GM12875 (cell line): ENCODE measurements at regions not wholly inside any gene's neighbourhood (a gene's known extent, or its start where the extent isn't known, plus 50 kb on each side); places are given as distances from the start of the nearest gene placed in this dataset.
A peak's percentile ranks its signal among the peaks of the same experiment; 100 is the strongest.

ENCODE experiments used
- H3K4me3 ChIP-seq: one replicate; pipeline ENCODE4 v1.5.1; 2011; ENCODE audit warnings: low read depth, low read length, control low read depth
- TF ChIP-seq, protein P1 (sequence below): IDR thresholded peaks from 2 replicates; pipeline ENCODE4 v1.5.1; 2011; ENCODE audit warnings: low read depth, mild to moderate bottlenecking, control low read depth, inconsistent platforms, low read length, moderate library complexity, borderline replicate concordance; ENCODE audit not compliant: insufficient read depth

DNA sequence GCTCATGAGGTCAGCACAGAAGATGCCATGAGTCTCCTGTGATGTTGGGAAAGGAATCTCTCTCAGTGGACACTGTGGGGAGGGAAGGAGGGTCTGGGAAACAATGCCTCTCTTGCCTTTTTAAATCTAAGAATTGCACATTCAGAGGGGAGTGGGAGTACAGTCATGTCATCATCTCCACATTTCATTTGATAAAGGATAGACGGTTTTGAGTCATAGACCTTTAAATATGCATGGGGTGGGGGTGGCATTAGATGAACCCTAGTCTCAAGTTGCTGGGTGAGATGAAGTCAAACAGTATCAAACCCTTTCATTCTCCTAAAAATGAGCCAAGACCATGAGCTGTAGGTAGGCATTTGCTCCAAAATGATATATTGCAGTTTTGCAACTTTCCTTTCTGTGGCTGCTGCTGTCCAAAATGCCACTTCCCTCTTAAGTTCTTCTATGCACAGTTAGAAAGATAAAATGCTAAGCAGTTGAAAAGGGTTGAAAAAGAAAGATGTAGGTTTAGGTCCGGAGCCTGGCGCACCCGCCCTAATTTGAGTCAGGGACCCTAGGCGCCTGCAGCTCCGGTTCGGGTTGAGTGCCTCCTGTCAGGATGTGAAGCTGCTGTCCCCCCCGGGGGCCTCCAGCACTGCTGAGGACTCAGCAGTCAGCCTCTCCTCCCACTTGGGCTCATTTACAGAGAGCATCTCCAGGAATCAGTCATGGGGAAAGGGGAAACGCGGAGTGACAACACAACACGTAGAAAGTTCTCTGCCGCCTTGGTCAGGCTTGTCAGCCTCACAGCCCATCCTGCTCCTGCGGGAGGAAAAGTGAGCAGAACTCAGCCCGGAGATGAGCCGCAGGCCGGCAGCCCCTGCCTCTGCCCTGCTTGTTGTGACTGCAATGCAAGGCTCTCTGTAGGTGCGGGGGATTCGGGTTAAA is 479.3 kb upstream of the RUNX1 start:
- H3K4me3 ChIP-seq: peak overlapping the region; percentile 52
- TF ChIP-seq, protein P1, sequence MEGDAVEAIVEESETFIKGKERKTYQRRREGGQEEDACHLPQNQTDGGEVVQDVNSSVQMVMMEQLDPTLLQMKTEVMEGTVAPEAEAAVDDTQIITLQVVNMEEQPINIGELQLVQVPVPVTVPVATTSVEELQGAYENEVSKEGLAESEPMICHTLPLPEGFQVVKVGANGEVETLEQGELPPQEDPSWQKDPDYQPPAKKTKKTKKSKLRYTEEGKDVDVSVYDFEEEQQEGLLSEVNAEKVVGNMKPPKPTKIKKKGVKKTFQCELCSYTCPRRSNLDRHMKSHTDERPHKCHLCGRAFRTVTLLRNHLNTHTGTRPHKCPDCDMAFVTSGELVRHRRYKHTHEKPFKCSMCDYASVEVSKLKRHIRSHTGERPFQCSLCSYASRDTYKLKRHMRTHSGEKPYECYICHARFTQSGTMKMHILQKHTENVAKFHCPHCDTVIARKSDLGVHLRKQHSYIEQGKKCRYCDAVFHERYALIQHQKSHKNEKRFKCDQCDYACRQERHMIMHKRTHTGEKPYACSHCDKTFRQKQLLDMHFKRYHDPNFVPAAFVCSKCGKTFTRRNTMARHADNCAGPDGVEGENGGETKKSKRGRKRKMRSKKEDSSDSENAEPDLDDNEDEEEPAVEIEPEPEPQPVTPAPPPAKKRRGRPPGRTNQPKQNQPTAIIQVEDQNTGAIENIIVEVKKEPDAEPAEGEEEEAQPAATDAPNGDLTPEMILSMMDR: no peak

DNA sequence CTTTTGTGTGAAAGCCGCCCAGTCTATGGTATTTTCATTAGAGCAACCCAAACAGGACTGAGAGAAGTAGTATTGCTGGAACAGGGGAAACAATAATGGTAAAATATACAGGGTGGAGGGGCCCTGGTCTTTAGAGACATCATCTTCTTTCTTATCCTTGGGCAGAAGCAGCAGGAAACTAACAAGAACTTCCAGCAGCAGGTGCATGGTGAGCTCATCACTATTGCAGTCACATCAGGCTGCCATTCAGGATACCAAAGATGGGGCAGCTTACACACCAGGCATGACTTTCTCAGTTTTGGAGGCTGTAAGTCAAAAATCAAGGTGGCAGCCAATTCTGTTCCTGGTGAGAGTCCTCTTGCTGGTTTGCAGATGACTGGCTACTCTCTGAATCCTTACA is 478.3 kb upstream of the RUNX1 start:
- H3K4me3 ChIP-seq: no peak overlapping the region
- TF ChIP-seq, protein P1: no peak

GRCh38 chr21:35525443-35525842 is 476.3 kb upstream of the RUNX1 start:
- no peak overlapping the region for H3K4me3 ChIP-seq
- TF ChIP-seq, protein P1: no peak

- no peak overlapping the region for H3K4me3 ChIP-seq
- TF ChIP-seq, protein P1: no peak
Observed at GRCh38 chr21:35521852-35522505, 472.9 kb upstream of the RUNX1 start.

- TF ChIP-seq, protein P1: no peak
- no peak overlapping the region for H3K4me3 ChIP-seq
Observed at GRCh38 chr21:35521293-35521692, 472.2 kb upstream of the RUNX1 start.

DNA sequence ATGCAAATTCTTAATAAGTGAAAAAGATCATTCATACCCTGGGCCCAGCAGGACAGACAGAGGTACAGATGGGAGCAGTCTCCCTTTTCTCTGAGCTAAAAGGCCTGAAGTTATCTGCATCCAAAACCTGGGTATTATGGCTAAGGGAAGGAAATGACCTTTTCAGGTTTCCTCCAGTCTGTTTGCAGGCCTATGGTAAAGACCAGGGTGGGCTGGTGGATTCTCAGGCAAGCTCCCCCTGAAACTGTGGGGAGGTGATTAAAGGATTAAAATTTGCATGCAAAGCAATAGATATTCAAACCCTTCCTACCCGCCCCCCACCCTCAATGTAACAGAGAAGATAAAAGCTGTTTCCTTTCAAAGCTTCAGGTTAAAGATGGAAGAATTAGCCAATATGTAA is 471.8 kb upstream of the RUNX1 start:
- TF ChIP-seq, protein P1: no peak
- H3K4me3 ChIP-seq: no peak overlapping the region
